ENCODE measurements at regions not wholly inside any gene's neighbourhood (a gene's known extent, or its start where the extent isn't known, plus 50 kb on each side); places are given as distances from the start of the nearest gene placed in this dataset.

DNA sequence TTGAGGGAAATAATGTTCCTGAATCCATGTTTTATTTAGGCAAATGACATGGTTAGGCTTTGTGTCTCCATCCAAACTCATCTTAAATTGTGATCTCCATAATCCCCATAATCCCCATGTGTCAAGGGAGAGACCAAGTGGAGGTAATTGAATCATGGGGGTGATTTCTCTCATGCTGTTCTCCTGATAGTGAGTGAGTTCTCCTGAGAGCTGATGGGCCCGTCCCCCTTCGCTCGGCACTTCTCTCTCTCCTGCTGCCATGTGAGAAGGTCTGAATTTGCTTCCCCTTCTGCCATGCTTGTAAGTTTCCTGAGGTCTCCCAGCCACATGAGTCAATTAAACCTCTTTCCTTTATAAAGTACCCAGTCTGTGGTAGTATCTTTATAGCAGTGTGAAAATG lies 563.0 kb upstream of the NR3C2 start (continued):
- TF ChIP-seq, protein P1, sequence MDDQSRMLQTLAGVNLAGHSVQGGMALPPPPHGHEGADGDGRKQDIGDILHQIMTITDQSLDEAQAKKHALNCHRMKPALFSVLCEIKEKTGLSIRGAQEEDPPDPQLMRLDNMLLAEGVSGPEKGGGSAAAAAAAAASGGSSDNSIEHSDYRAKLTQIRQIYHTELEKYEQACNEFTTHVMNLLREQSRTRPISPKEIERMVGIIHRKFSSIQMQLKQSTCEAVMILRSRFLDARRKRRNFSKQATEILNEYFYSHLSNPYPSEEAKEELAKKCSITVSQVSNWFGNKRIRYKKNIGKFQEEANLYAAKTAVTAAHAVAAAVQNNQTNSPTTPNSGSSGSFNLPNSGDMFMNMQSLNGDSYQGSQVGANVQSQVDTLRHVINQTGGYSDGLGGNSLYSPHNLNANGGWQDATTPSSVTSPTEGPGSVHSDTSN (IDR thresholded peaks at IDR 0.05) = no peak
- TF ChIP-seq HOXA7 (CRISPR knock-in tag; IDR thresholded peaks at IDR 0.05) (no peak), NPAS2 (CRISPR knock-in tag; IDR thresholded peaks at IDR 0.05; ENCODE audit: borderline replicate concordance) (no peak), ZSCAN20 (CRISPR knock-in tag; IDR thresholded peaks at IDR 0.05) (no peak), GATA3 (IDR thresholded peaks at IDR 0.05; ENCODE audit: borderline replicate concordance) (no peak)
- TF ChIP-seq, protein P2, sequence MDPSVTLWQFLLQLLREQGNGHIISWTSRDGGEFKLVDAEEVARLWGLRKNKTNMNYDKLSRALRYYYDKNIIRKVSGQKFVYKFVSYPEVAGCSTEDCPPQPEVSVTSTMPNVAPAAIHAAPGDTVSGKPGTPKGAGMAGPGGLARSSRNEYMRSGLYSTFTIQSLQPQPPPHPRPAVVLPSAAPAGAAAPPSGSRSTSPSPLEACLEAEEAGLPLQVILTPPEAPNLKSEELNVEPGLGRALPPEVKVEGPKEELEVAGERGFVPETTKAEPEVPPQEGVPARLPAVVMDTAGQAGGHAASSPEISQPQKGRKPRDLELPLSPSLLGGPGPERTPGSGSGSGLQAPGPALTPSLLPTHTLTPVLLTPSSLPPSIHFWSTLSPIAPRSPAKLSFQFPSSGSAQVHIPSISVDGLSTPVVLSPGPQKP (IDR thresholded peaks at IDR 0.05; ENCODE audit: low read depth, low read length) = no peak
- TF ChIP-seq, protein P3, sequence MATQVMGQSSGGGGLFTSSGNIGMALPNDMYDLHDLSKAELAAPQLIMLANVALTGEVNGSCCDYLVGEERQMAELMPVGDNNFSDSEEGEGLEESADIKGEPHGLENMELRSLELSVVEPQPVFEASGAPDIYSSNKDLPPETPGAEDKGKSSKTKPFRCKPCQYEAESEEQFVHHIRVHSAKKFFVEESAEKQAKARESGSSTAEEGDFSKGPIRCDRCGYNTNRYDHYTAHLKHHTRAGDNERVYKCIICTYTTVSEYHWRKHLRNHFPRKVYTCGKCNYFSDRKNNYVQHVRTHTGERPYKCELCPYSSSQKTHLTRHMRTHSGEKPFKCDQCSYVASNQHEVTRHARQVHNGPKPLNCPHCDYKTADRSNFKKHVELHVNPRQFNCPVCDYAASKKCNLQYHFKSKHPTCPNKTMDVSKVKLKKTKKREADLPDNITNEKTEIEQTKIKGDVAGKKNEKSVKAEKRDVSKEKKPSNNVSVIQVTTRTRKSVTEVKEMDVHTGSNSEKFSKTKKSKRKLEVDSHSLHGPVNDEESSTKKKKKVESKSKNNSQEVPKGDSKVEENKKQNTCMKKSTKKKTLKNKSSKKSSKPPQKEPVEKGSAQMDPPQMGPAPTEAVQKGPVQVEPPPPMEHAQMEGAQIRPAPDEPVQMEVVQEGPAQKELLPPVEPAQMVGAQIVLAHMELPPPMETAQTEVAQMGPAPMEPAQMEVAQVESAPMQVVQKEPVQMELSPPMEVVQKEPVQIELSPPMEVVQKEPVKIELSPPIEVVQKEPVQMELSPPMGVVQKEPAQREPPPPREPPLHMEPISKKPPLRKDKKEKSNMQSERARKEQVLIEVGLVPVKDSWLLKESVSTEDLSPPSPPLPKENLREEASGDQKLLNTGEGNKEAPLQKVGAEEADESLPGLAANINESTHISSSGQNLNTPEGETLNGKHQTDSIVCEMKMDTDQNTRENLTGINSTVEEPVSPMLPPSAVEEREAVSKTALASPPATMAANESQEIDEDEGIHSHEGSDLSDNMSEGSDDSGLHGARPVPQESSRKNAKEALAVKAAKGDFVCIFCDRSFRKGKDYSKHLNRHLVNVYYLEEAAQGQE (IDR thresholded peaks at IDR 0.05) = no peak

DNA sequence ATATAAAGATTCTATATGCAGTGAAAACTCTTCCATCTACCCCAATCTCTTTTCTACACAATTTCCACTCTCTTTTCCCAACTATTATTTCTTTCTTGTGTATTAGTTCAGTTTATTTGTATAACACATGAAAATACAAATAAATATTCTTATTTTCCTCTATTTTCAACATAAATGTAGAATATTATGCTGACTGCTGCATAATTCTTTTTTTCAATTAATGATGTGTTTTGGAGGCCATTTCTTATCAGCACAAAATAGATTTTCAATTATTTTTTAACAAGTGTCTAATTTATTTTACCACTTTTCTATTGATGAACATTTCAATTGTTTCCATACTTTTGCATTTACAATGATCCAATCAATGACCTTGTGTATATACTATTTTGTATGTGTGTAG lies 557.7 kb upstream of the NR3C2 start:
- Histone ChIP-seq H3K4me1 (no peaks in the 10 kb centered on the region), H3K9me3 (no peaks in the 10 kb centered on the region), H3K27ac (no peak overlapping the region), H3K4me3 (no peak overlapping the region), H3K4me2 (no peak overlapping the region)
- ChIA-PET CTCF (no interaction called here), POLR2A (no interaction called here)
- TF ChIP-seq MAFK (IDR thresholded peaks at IDR 0.05; ENCODE audit: partially characterized antibody) = peak; percentile 34
- TF ChIP-seq CBX2 (IDR thresholded peaks at IDR 0.05; ENCODE audit: borderline replicate concordance, low read depth) = no peak
- no peak for TF ChIP-seq NFE2L2 (conservative IDR thresholded peaks at IDR 0.05; ENCODE audit: low read length)
- TF ChIP-seq, protein P4, sequence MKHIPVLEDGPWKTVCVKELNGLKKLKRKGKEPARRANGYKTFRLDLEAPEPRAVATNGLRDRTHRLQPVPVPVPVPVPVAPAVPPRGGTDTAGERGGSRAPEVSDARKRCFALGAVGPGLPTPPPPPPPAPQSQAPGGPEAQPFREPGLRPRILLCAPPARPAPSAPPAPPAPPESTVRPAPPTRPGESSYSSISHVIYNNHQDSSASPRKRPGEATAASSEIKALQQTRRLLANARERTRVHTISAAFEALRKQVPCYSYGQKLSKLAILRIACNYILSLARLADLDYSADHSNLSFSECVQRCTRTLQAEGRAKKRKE (CRISPR knock-in tag; IDR thresholded peaks at IDR 0.05; ENCODE audit: low read depth) = no peak
- no peak for DNase-seq (ENCODE audit: low read depth in 1 of 2, low spot score in 1 of 2)
- no peak for ATAC-seq
- FAIRE-seq = no peak

DNA sequence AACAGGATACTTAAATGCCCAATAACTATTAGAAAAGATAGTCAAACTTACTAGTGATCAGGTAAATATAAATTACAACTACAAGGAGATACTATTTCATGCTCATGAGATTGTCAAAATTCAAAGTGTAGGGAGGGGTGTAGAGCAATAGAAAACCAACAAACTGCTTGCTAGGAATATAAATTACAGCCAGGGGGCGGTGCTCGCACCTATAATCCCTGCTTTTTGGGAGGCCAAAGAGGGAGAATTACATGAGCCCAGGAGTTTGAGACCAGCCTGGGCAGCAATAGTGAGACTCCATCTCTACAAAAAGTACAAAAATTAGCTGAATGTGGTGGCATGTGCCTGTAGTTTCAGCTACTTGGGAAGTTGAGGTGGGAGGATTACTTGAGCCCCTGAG lies 556.5 kb upstream of the NR3C2 start:
- Histone ChIP-seq H3K9me3 (no peaks in the 10 kb centered on the region), H3K4me3 (no peak overlapping the region), H3K27ac (no peak overlapping the region), H3K4me2 (no peak overlapping the region), H3K4me1 (no peaks in the 10 kb centered on the region)
- DNase-seq (ENCODE audit: low read depth in 1 of 2, low spot score in 1 of 2) (peak in 1 of 2 experiments; percentile 4), FAIRE-seq (no peak), ATAC-seq (no peak)
- 9% methylated on average over 2 of the region's 2 CpGs for WGBS (ENCODE audit: missing lambda C conversion rate)
- CTCF ChIA-PET = no interaction called here
- TF ChIP-seq EHF (CRISPR knock-in tag; IDR thresholded peaks at IDR 0.05) (no peak), RAD21 (conservative IDR thresholded peaks at IDR 0.05 in 1 of 2, IDR thresholded peaks at IDR 0.05 in 1 of 2) (peak in 1 of 2 experiments; percentile 25; a peak in 2 of 5 replicates), HOXB5 (CRISPR knock-in tag; IDR thresholded peaks at IDR 0.05) (no peak)
- POLR2A ChIA-PET = no interaction called here

DNA sequence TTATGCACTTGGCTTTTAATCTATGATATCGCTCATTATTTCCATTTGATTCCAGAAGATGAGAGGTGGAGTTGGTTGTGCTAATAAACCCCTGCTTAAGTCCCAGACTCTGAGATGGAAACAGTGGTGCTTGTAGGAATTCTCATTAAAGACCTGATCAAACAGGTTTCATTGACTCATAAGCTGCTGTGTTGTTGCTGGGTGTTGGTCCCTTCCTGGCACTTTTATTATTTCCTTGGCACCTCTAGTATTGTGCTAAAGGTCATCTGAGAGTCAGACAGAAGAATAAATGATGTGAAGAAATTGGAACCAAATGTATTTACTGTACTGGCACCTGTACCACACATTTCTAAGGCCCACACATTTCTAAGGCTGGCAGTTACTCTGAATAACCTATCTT lies 544.7 kb upstream of the NR3C2 start:
- no peaks in the 10 kb centered on the region for H3K9me3 ChIP-seq
- no peak overlapping the region for H3K4me2 ChIP-seq
- TF ChIP-seq, protein P5, sequence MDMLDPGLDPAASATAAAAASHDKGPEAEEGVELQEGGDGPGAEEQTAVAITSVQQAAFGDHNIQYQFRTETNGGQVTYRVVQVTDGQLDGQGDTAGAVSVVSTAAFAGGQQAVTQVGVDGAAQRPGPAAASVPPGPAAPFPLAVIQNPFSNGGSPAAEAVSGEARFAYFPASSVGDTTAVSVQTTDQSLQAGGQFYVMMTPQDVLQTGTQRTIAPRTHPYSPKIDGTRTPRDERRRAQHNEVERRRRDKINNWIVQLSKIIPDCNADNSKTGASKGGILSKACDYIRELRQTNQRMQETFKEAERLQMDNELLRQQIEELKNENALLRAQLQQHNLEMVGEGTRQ (IDR thresholded peaks at IDR 0.05) = no peak
- no peak for TF ChIP-seq HDAC2 (IDR thresholded peaks at IDR 0.05)
- 45% methylated on average over 1 of the region's 1 CpG for WGBS (ENCODE audit: missing lambda C conversion rate)
- H3K4me3 ChIP-seq = no peak overlapping the region
- DNase-seq (ENCODE audit: low read depth in 1 of 2, low spot score in 1 of 2) (no peak), FAIRE-seq (no peak), ATAC-seq (no peak)
- no peaks in the 10 kb centered on the region for H3K4me1 ChIP-seq
- CTCF ChIA-PET = no interaction called here
- POLR2A ChIA-PET = no interaction called here
- H3K27ac ChIP-seq = no peak overlapping the region
